ENCODE measurements at regions not wholly inside any gene's neighbourhood (a gene's known extent, or its start where the extent isn't known, plus 50 kb on each side); places are given as distances from the start of the nearest gene placed in this dataset.

DNA sequence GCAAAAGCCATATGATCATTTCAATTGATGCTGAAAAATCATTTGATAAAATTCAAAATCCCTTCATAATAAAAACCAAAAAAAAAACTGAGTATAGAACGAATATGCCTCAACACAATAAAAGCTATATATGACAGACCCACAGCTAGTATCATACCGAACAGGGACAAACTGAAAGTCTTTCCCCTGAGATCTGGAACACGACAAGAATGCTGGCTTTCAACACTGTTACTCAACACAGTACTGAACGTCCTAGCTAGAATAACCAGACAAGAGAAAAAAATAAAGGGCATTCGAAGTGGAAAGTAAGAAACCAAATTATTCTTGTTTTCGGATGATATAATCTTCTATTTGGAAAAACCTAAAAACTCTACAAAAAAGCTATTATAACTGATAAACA is 559.9 kb downstream of the EPM2A start:
- no peak for TF ChIP-seq POLR2AphosphoS5 (IDR thresholded peaks at IDR 0.05)
- TF ChIP-seq, protein P1, sequence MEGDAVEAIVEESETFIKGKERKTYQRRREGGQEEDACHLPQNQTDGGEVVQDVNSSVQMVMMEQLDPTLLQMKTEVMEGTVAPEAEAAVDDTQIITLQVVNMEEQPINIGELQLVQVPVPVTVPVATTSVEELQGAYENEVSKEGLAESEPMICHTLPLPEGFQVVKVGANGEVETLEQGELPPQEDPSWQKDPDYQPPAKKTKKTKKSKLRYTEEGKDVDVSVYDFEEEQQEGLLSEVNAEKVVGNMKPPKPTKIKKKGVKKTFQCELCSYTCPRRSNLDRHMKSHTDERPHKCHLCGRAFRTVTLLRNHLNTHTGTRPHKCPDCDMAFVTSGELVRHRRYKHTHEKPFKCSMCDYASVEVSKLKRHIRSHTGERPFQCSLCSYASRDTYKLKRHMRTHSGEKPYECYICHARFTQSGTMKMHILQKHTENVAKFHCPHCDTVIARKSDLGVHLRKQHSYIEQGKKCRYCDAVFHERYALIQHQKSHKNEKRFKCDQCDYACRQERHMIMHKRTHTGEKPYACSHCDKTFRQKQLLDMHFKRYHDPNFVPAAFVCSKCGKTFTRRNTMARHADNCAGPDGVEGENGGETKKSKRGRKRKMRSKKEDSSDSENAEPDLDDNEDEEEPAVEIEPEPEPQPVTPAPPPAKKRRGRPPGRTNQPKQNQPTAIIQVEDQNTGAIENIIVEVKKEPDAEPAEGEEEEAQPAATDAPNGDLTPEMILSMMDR (IDR thresholded peaks at IDR 0.05): no peak

Measured in suprapubic skin (tissue), 3 donors.